Mesenchymal stem cell (in vitro differentiated cells and primary cell): ENCODE measurements at regions not wholly inside any gene's neighbourhood (a gene's known extent, or its start where the extent isn't known, plus 50 kb on each side); places are given as distances from the start of the nearest gene placed in this dataset.

Experiments used
- DNase-seq: peaks from one replicate; pipeline ENCODE4 v3.0.0-alpha.2; 2013
- H2AFZ ChIP-seq: one replicate; pipeline ENCODE4 v1.6.1; 2013; ENCODE audit warnings: low read depth, mild to moderate bottlenecking, control low read depth, inconsistent platforms, low read length, moderate library complexity
- H2AK5ac ChIP-seq: 2 replicates; pipeline ENCODE4 v1.6.1; 2013; ENCODE audit warnings: low read length, moderate library complexity, mild to moderate bottlenecking, inconsistent platforms; ENCODE audit not compliant: severe bottlenecking
- H2BK120ac ChIP-seq: one replicate; pipeline ENCODE4 v1.6.1; 2013; ENCODE audit warnings: low read depth, mild to moderate bottlenecking, inconsistent platforms, low read length, moderate library complexity
- H2BK12ac ChIP-seq, 2 experiments: one replicate each; pipeline ENCODE4 v1.6.1; 2013; ENCODE audit warnings: inconsistent platforms in 2 of 2, low read length in 2 of 2, mild to moderate bottlenecking in 2 of 2, moderate library complexity in 2 of 2, control low read depth in 1 of 2
- H2BK15ac ChIP-seq: one replicate; pipeline ENCODE4 v1.6.1; 2013; ENCODE audit warnings: mild to moderate bottlenecking, low read depth, inconsistent platforms; ENCODE audit not compliant: poor library complexity, severe bottlenecking
- H2BK5ac ChIP-seq: 2 replicates; pipeline ENCODE4 v1.6.1; 2013; ENCODE audit warnings: low read depth, mild to moderate bottlenecking, low read length, control low read depth, inconsistent platforms; ENCODE audit not compliant: poor library complexity, severe bottlenecking
- H3K14ac ChIP-seq, 2 experiments: one replicate each; pipeline ENCODE4 v1.6.1; 2013; ENCODE audit warnings: inconsistent platforms in 2 of 2, low read length in 2 of 2, control low read depth in 1 of 2, mild to moderate bottlenecking in 1 of 2, moderate library complexity in 1 of 2
- H3K18ac ChIP-seq, 2 experiments: one replicate each; pipeline ENCODE4 v1.6.1; 2013; ENCODE audit warnings: inconsistent platforms in 2 of 2, low read length in 2 of 2, control low read depth in 1 of 2, low read depth in 1 of 2, mild to moderate bottlenecking in 1 of 2
- H3K23ac ChIP-seq, 2 experiments: one replicate each; pipeline ENCODE4 v1.6.1; 2013; ENCODE audit warnings: inconsistent platforms in 2 of 2, low read length in 2 of 2, mild to moderate bottlenecking in 2 of 2, moderate library complexity in 2 of 2, control low read depth in 1 of 2
- H3K27ac ChIP-seq: 2 replicates; pipeline ENCODE4 v1.5.1; 2013; ENCODE audit warnings: mild to moderate bottlenecking, moderate library complexity, low read length, control low read depth, inconsistent platforms; ENCODE audit not compliant: poor library complexity, severe bottlenecking
- H3K27me3 ChIP-seq, 2 experiments: 2 replicates each; pipeline versions ENCODE4 v1.6.1 to v1.7.0; 2013; ENCODE audit warnings: low read length in 2 of 2, mild to moderate bottlenecking in 2 of 2, moderate library complexity in 2 of 2, control low read depth in 1 of 2, inconsistent platforms in 1 of 2; ENCODE audit not compliant: control insufficient read depth in 1 of 2, insufficient read depth in 1 of 2
- H3K36me3 ChIP-seq, 2 experiments: 2 replicates each; pipeline versions ENCODE4 v1.6.1 to v1.7.0; 2013; ENCODE audit warnings: low read length in 2 of 2, control low read depth in 1 of 2, inconsistent platforms in 1 of 2, low read depth in 1 of 2, mild to moderate bottlenecking in 1 of 2; ENCODE audit not compliant: insufficient read depth in 2 of 2, control insufficient read depth in 1 of 2
- H3K4ac ChIP-seq, 2 experiments: one replicate each; pipeline ENCODE4 v1.6.1; 2013; ENCODE audit warnings: inconsistent platforms in 2 of 2, low read length in 2 of 2, mild to moderate bottlenecking in 2 of 2, moderate library complexity in 2 of 2, control low read depth in 1 of 2, low read depth in 1 of 2
- H3K4me1 ChIP-seq: 2 replicates; pipeline ENCODE4 v1.6.1; 2013; ENCODE audit warnings: low read depth, low read length, control low read depth; ENCODE audit not compliant: control insufficient read depth, insufficient read depth
- H3K4me2 ChIP-seq: 2 replicates; pipeline ENCODE4 v1.6.1; 2013; ENCODE audit warnings: low read length, mild to moderate bottlenecking, inconsistent platforms; ENCODE audit not compliant: poor library complexity, severe bottlenecking
- H3K4me3 ChIP-seq, 2 experiments: 2 replicates each; pipeline versions ENCODE4 v1.5.1 to v1.7.0; 2013; ENCODE audit warnings: low read length in 2 of 2, mild to moderate bottlenecking in 2 of 2, control low read depth in 1 of 2, low read depth in 1 of 2; ENCODE audit not compliant: insufficient read depth in 1 of 2
- H3K79me1 ChIP-seq: replicated peaks from 2 replicates; pipeline ENCODE4 v1.6.1; 2013; ENCODE audit warnings: mild to moderate bottlenecking, control low read depth, low read length, inconsistent platforms; ENCODE audit not compliant: poor library complexity, severe bottlenecking
- H3K9ac ChIP-seq: 2 replicates; pipeline ENCODE4 v1.7.0; 2013; ENCODE audit warnings: mild to moderate bottlenecking, low read length, moderate library complexity
- H3K9me3 ChIP-seq: 2 replicates; pipeline ENCODE4 v1.7.0; 2013; ENCODE audit warnings: mild to moderate bottlenecking, low read length; ENCODE audit not compliant: control insufficient read depth
- H4K8ac ChIP-seq: one replicate; pipeline ENCODE4 v1.6.1; 2013; ENCODE audit warnings: inconsistent platforms, mild to moderate bottlenecking, low read length, moderate library complexity
- H4K91ac ChIP-seq: one replicate; pipeline ENCODE4 v1.6.1; 2013; ENCODE audit warnings: mild to moderate bottlenecking, low read length, inconsistent platforms
- WGBS: methylation state at CpG from one replicate; pipeline ENCODE4 v1.1.7; 2013; ENCODE audit warnings: mixed read lengths; 5-methylcytosine and 5-hydroxymethylcytosine counted together

GRCh38 chr1:216904471-216904870 lies 181.2 kb upstream of the ESRRG start:
- Histone ChIP-seq H3K4me2 (no peak overlapping the region), H3K14ac (no peak overlapping the region), H2BK5ac (no peak overlapping the region), H4K91ac (no peak overlapping the region), H2AK5ac (no peak overlapping the region), H3K4me1 (peaks cover 5% of the 10 kb centered on the region), H3K36me3 (no peaks in the 10 kb centered on the region), H2AFZ (no peak overlapping the region), H3K27ac (no peak overlapping the region), H3K9me3 (no peaks in the 10 kb centered on the region), H3K23ac (no peak overlapping the region), H3K4ac (no peak overlapping the region), H3K18ac (no peak overlapping the region), H2BK15ac (no peak overlapping the region), H2BK120ac (no peak overlapping the region), H3K27me3 (no peaks in the 10 kb centered on the region), H3K79me1 (no peaks in the 10 kb centered on the region), H3K9ac (no peak overlapping the region), H3K4me3 (no peak overlapping the region), H2BK12ac (no peak overlapping the region), H4K8ac (no peak overlapping the region)
- 62% methylated on average over 7 of the region's 7 CpGs for WGBS
- no peak for DNase-seq

GRCh38 chr1:216903382-216903740 lies 180.1 kb upstream of the ESRRG start:
- Histone ChIP-seq H2BK120ac (no peak overlapping the region), H4K91ac (no peak overlapping the region), H3K18ac (peak overlapping the region in 1 of 2 experiments; percentile 25), H2AFZ (no peak overlapping the region), H2BK12ac (no peak overlapping the region), H3K36me3 (no peaks in the 10 kb centered on the region), H3K4me3 (no peak overlapping the region), H2AK5ac (no peak overlapping the region), H4K8ac (no peak overlapping the region), H3K4me2 (no peak overlapping the region), H3K4ac (no peak overlapping the region), H3K9ac (no peak overlapping the region), H3K9me3 (no peaks in the 10 kb centered on the region), H2BK15ac (no peak overlapping the region), H3K23ac (no peak overlapping the region), H3K79me1 (no peaks in the 10 kb centered on the region), H2BK5ac (no peak overlapping the region), H3K27ac (peak overlapping the region; percentile 70), H3K4me1 (peaks cover 5% of the 10 kb centered on the region), H3K27me3 (no peaks in the 10 kb centered on the region), H3K14ac (peak overlapping the region in 1 of 2 experiments; percentile 30)
- peak; percentile 60 for DNase-seq
- 6% methylated on average over 2 of the region's 2 CpGs for WGBS

- Histone ChIP-seq H3K4me3 (no peak overlapping the region), H4K91ac (no peak overlapping the region), H3K18ac (peak overlapping the region in 1 of 2 experiments; percentile 25), H3K27ac (peak overlapping the region; percentile 70), H3K79me1 (no peaks in the 10 kb centered on the region), H2AK5ac (no peak overlapping the region), H3K9ac (no peak overlapping the region), H2BK120ac (no peak overlapping the region), H2BK15ac (no peak overlapping the region), H2BK12ac (no peak overlapping the region), H3K9me3 (no peaks in the 10 kb centered on the region), H3K4me1 (peaks cover 5% of the 10 kb centered on the region), H3K14ac (peak overlapping the region in 1 of 2 experiments; percentile 79), H3K27me3 (no peaks in the 10 kb centered on the region), H3K36me3 (no peaks in the 10 kb centered on the region), H4K8ac (no peak overlapping the region), H3K4me2 (no peak overlapping the region), H3K23ac (no peak overlapping the region), H2BK5ac (no peak overlapping the region), H3K4ac (no peak overlapping the region), H2AFZ (no peak overlapping the region)
- DNase-seq: peak; percentile 22
- WGBS: 74% methylated on average over 5 of the region's 5 CpGs
These were observed 179.6 kb upstream of the ESRRG start for GRCh38 chr1:216902669-216903381.

GRCh38 chr1:216900116-216900620 lies 176.9 kb upstream of the ESRRG start:
- Histone ChIP-seq H2AK5ac (no peak overlapping the region), H2BK12ac (no peak overlapping the region), H3K14ac (no peak overlapping the region), H3K27me3 (no peaks in the 10 kb centered on the region), H3K4ac (no peak overlapping the region), H2BK15ac (no peak overlapping the region), H2AFZ (no peak overlapping the region), H3K4me1 (peaks cover 5% of the 10 kb centered on the region), H3K9me3 (no peaks in the 10 kb centered on the region), H4K8ac (no peak overlapping the region), H3K9ac (no peak overlapping the region), H3K36me3 (no peaks in the 10 kb centered on the region), H2BK5ac (no peak overlapping the region), H4K91ac (no peak overlapping the region), H3K27ac (no peak overlapping the region), H3K4me3 (no peak overlapping the region), H3K4me2 (no peak overlapping the region), H2BK120ac (no peak overlapping the region), H3K79me1 (no peaks in the 10 kb centered on the region), H3K18ac (no peak overlapping the region), H3K23ac (no peak overlapping the region)
- no peak for DNase-seq
- 100% methylated on average over 2 of the region's 2 CpGs for WGBS
